Left ventricle myocardium inferior (tissue), 1 donor: ENCODE measurements at regions not wholly inside any gene's neighbourhood (a gene's known extent, or its start where the extent isn't known, plus 50 kb on each side); places are given as distances from the start of the nearest gene placed in this dataset.
"Not testable (repeated sequence)": the region's sequence is repeated elsewhere in the genome, so short reads cannot be mapped to it uniquely, and the experiment has no call there.

Experiments
- DNase-seq: peaks from one replicate; pipeline ENCODE4 v3.0.0-alpha.2; 2020
- H3K27ac ChIP-seq: fragments of 200-600 bp; replicated peaks from 2 replicates; pipeline ENCODE4 v1.8.0; 2021
- H3K27me3 ChIP-seq: fragments of 200-600 bp; 2 replicates; pipeline ENCODE4 v1.8.0; 2021; ENCODE audit warnings: low read depth
- H3K36me3 ChIP-seq: fragments of 200-600 bp; 2 replicates; pipeline ENCODE4 v1.8.0; 2021
- H3K4me1 ChIP-seq: fragments of 200-600 bp; 2 replicates; pipeline ENCODE4 v1.8.0; 2021
- H3K4me3 ChIP-seq: fragments of 200-600 bp; 2 replicates; pipeline ENCODE4 v1.8.0; 2021; ENCODE audit warnings: mild to moderate bottlenecking, moderate library complexity
- H3K9me3 ChIP-seq: fragments of 200-600 bp; replicated peaks from 2 replicates; pipeline ENCODE4 v1.8.0; 2021
- CTCF ChIP-seq: fragments of 200-600 bp; IDR thresholded peaks from 2 replicates; pipeline ENCODE4 v1.8.0; 2021; ENCODE audit warnings: antibody characterized with exemption, mild to moderate bottlenecking, borderline replicate concordance
- intact Hi-C: fragments of 100-400 bp; cut with micrococcal nuclease; formaldehyde crosslinking; loops from one replicate; pipeline ENCODE4 v1.11.0; 2022
- donor health status: DM: no; HTN: yes; CAD: no; lungs with severe emphysema.

- DNase-seq, result no peak
- intact Hi-C loops, result no loop called here
- Histone ChIP-seq H3K27me3 (no peaks in the 10 kb centered on the region), H3K27ac (no peak overlapping the region), H3K9me3 (no peaks in the 10 kb centered on the region), H3K4me3 (no peak overlapping the region), H3K36me3 (no peaks in the 10 kb centered on the region), H3K4me1 (peaks cover 18% of the 10 kb centered on the region)
- no peak for TF ChIP-seq CTCF
Measured at GRCh38 chr10:29815572-29815971, 180.8 kb upstream of the SVIL start.

- peak; percentile 15 for DNase-seq
- TF ChIP-seq CTCF, result no peak
- intact Hi-C loops, result no loop called here
Measured at GRCh38 chr10:29811751-29812427, 177.1 kb upstream of the SVIL start.

DNA sequence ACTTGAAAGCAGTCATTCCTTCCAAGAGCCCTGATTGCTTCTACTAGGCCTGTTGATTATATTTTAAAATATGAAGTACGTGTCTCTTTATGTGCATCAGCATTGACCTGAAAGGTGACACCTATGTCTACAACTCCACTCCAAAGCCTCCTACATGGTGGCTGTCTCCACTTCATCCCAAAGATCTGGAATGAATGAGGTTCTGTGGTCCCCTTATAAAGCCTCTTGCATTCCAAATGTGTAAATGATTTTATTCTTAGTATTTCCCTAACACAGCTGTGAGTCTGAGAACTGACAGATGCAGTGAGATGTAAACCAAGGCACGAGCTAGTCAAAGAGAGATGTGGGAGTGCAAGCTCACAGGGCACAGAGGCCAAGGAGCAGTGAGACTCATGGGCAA lies 176.0 kb upstream of the SVIL start:
- Histone ChIP-seq H3K36me3 (no peaks in the 10 kb centered on the region), H3K4me1 (peaks cover 18% of the 10 kb centered on the region), H3K4me3 (no peak overlapping the region), H3K27me3 (no peaks in the 10 kb centered on the region), H3K27ac (no peak overlapping the region), H3K9me3 (no peaks in the 10 kb centered on the region)
- intact Hi-C loops, result no loop called here
- no peak for DNase-seq
- TF ChIP-seq CTCF, result no peak

More at GRCh38 chr10:29811751-29812427, 177.1 kb upstream of the SVIL start:
- Histone ChIP-seq H3K4me1 (peaks cover 18% of the 10 kb centered on the region), H3K27me3 (no peaks in the 10 kb centered on the region), H3K36me3 (no peaks in the 10 kb centered on the region), H3K27ac (peak overlapping the region; percentile 54), H3K9me3 (no peaks in the 10 kb centered on the region), H3K4me3 (no peak overlapping the region)

- H3K27ac ChIP-seq, H3K36me3 ChIP-seq, intact Hi-C loops, H3K4me3 ChIP-seq, H3K27me3 ChIP-seq, DNase-seq, H3K9me3 ChIP-seq: not testable (repeated sequence)
- H3K4me1 ChIP-seq, result peaks cover 23% of the 10 kb centered on the region
Measured at GRCh38 chr10:29810231-29810630, 175.5 kb upstream of the SVIL start.

- H3K27me3 ChIP-seq, result no peaks in the 10 kb centered on the region
- H3K4me1 ChIP-seq, result peaks cover 31% of the 10 kb centered on the region
- no peak for TF ChIP-seq CTCF
- H3K36me3 ChIP-seq, result no peaks in the 10 kb centered on the region
- DNase-seq, result no peak
- no peak overlapping the region for H3K4me3 ChIP-seq
- intact Hi-C loops, result no loop called here
- H3K9me3 ChIP-seq, result no peaks in the 10 kb centered on the region
- no peak overlapping the region for H3K27ac ChIP-seq
Measured at GRCh38 chr10:29809383-29809782, 174.6 kb upstream of the SVIL start.

- Histone ChIP-seq H3K27ac (no peak overlapping the region), H3K4me1 (peaks cover 38% of the 10 kb centered on the region), H3K27me3 (no peaks in the 10 kb centered on the region), H3K36me3 (no peaks in the 10 kb centered on the region), H3K4me3 (no peak overlapping the region), H3K9me3 (no peaks in the 10 kb centered on the region)
- intact Hi-C loops, result no loop called here
- no peak for TF ChIP-seq CTCF
- DNase-seq, result no peak
Measured at GRCh38 chr10:29807163-29807806, 172.5 kb upstream of the SVIL start.
